ENCODE measurements at regions not wholly inside any gene's neighbourhood (a gene's known extent, or its start where the extent isn't known, plus 50 kb on each side); places are given as distances from the start of the nearest gene placed in this dataset.

GRCh38 chr10:131544495-131544894, 233.0 kb upstream of the TCERG1L start:
- Histone ChIP-seq H3K4me1 (ENCODE audit: insufficient read depth, low read length, poor library complexity, severe bottlenecking) (no peaks in the 10 kb centered on the region), H3K9me3 (ENCODE audit: low read depth, low read length, poor library complexity, severe bottlenecking) (no peaks in the 10 kb centered on the region), H3K27ac (ENCODE audit: low read depth, low read length, poor library complexity, severe bottlenecking) (no peak overlapping the region), H3K27me3 (replicated peaks; ENCODE audit: insufficient read depth, low read depth, low read length, poor library complexity) (peaks cover 2% of the 10 kb centered on the region), H3K36me3 (ENCODE audit: insufficient read depth, low read length, poor library complexity, severe bottlenecking) (no peaks in the 10 kb centered on the region), H3K4me3 (ENCODE audit: low read depth, low read length, poor library complexity, severe bottlenecking) (no peak overlapping the region)
- no TSS peak for BruUV-seq (replicated peaks)
- intact Hi-C loops (cut with micrococcal nuclease; ENCODE audit: unreplicated experiment): no loop called here
- DNase-seq (ENCODE audit: low spot score): no peak
- CTCF ChIA-PET: no interaction called here
- TF ChIP-seq, protein P1, sequence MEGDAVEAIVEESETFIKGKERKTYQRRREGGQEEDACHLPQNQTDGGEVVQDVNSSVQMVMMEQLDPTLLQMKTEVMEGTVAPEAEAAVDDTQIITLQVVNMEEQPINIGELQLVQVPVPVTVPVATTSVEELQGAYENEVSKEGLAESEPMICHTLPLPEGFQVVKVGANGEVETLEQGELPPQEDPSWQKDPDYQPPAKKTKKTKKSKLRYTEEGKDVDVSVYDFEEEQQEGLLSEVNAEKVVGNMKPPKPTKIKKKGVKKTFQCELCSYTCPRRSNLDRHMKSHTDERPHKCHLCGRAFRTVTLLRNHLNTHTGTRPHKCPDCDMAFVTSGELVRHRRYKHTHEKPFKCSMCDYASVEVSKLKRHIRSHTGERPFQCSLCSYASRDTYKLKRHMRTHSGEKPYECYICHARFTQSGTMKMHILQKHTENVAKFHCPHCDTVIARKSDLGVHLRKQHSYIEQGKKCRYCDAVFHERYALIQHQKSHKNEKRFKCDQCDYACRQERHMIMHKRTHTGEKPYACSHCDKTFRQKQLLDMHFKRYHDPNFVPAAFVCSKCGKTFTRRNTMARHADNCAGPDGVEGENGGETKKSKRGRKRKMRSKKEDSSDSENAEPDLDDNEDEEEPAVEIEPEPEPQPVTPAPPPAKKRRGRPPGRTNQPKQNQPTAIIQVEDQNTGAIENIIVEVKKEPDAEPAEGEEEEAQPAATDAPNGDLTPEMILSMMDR (conservative IDR thresholded peaks at IDR 0.05; ENCODE audit: low read depth, low read length): no peak
- no peak for TF ChIP-seq EZH2 (IDR thresholded peaks at IDR 0.05; ENCODE audit: borderline replicate concordance, low read depth, low read length, poor library complexity, severe bottlenecking)
- POLR2A ChIA-PET (ENCODE audit: low non-redundant PET): no interaction called here

DNA sequence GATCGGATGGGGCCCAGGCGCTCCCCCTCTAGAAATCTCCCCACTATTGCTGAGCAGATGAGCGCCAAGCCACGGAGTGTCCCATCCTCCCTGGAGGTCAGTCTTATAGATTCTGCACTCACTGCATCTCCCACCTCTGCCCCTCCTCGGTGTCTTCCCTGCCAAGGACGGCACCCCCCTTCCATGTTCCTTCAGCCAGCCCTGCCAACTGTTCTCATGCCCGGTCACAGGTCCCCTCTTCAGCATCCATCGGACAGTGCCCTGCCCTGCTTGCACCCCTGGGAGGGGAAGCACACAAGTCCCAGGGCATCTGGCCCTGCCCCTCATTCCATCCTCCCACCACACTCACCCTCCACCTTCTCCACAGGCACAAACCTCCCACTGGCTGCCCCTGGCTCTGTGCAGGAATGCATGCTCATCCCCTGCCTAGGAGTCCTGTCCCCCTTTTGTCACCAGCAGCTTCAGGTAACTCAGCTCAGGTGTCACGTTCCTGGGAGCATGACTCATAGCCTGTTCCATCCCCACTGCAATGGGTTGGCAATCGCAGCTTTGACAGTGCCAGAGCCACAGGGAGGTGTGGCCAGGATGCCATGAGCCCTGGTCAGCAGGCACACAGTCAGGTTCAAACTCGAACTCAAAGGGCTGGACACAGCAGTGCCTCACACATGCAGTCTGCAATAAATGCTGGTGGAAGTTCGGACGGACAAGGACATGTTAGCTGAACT, 234.7 kb upstream of the TCERG1L start:
- TF ChIP-seq EZH2 (IDR thresholded peaks at IDR 0.05; ENCODE audit: borderline replicate concordance, low read depth, low read length, poor library complexity, severe bottlenecking): no peak
- Histone ChIP-seq H3K4me3 (ENCODE audit: low read depth, low read length, poor library complexity, severe bottlenecking) (no peak overlapping the region), H3K27me3 (replicated peaks; ENCODE audit: insufficient read depth, low read depth, low read length, poor library complexity) (peaks cover 6% of the 10 kb centered on the region), H3K36me3 (ENCODE audit: insufficient read depth, low read length, poor library complexity, severe bottlenecking) (no peaks in the 10 kb centered on the region), H3K27ac (ENCODE audit: low read depth, low read length, poor library complexity, severe bottlenecking) (no peak overlapping the region), H3K4me1 (ENCODE audit: insufficient read depth, low read length, poor library complexity, severe bottlenecking) (no peaks in the 10 kb centered on the region), H3K9me3 (ENCODE audit: low read depth, low read length, poor library complexity, severe bottlenecking) (no peaks in the 10 kb centered on the region)
- ChIA-PET CTCF (no interaction called here), POLR2A (ENCODE audit: low non-redundant PET) (no interaction called here)
- BruUV-seq (replicated peaks): no TSS peak
- intact Hi-C loops (cut with micrococcal nuclease; ENCODE audit: unreplicated experiment): no loop called here
- no peak for DNase-seq (ENCODE audit: low spot score)

DNA sequence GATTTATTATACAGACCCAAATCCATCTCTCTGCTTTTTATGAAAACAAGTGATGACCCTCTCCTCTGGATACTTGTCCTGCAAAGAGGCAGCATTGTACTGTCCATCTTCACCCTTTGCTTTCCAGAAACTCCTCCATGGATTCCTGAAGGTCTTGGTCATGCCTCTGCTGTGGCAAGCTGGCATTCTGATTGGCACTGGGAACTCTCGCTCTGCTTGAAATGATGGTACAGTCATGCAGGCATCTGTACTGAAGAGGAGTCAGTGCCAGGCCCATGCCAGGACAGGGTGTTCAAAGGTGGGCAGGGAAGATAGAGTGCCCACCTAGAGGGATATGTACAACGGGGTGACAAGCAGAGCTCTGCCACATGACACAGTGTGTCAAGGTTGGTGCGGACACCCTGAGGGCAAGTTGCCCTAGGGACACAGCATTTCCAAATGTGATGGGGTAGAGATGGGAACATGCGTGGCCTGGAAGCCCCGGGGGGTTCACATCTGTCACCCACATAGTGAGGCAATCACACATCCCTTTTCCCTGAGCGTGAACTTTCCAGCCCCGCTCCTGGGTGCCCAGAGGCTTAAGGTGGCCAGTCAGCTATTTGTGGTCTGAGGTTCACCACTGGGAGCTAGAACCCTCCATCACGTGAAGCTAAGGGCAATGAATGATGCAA, 235.7 kb upstream of the TCERG1L start:
- intact Hi-C loops (cut with micrococcal nuclease; ENCODE audit: unreplicated experiment): no loop called here
- Histone ChIP-seq H3K36me3 (ENCODE audit: insufficient read depth, low read length, poor library complexity, severe bottlenecking) (no peaks in the 10 kb centered on the region), H3K4me3 (ENCODE audit: low read depth, low read length, poor library complexity, severe bottlenecking) (no peak overlapping the region), H3K4me1 (ENCODE audit: insufficient read depth, low read length, poor library complexity, severe bottlenecking) (no peaks in the 10 kb centered on the region), H3K27me3 (replicated peaks; ENCODE audit: insufficient read depth, low read depth, low read length, poor library complexity) (peaks cover 11% of the 10 kb centered on the region), H3K27ac (ENCODE audit: low read depth, low read length, poor library complexity, severe bottlenecking) (no peak overlapping the region), H3K9me3 (ENCODE audit: low read depth, low read length, poor library complexity, severe bottlenecking) (no peaks in the 10 kb centered on the region)
- TF ChIP-seq EZH2 (IDR thresholded peaks at IDR 0.05; ENCODE audit: borderline replicate concordance, low read depth, low read length, poor library complexity, severe bottlenecking): no peak
- TF ChIP-seq, protein P1 (conservative IDR thresholded peaks at IDR 0.05; ENCODE audit: low read depth, low read length): no peak
- CTCF ChIA-PET: no interaction called here
- no peak for DNase-seq (ENCODE audit: low spot score)
- POLR2A ChIA-PET (ENCODE audit: low non-redundant PET): no interaction called here
- no TSS peak for BruUV-seq (replicated peaks)
